AG09309 (cell line): ENCODE measurements at regions not wholly inside any gene's neighbourhood (a gene's known extent, or its start where the extent isn't known, plus 50 kb on each side); places are given as distances from the start of the nearest gene placed in this dataset.

ENCODE experiments used
- DNase-seq: peaks from one replicate; pipeline ENCODE4 v3.0.0-alpha.2; 2010; ENCODE audit warnings: low read depth
- H3K4me3 ChIP-seq: 2 replicates; pipeline ENCODE4 v1.5.1; 2011; ENCODE audit warnings: mild to moderate bottlenecking, low read depth, low read length, moderate library complexity; ENCODE audit not compliant: control insufficient read depth
- TF ChIP-seq, protein P1 (sequence below): IDR thresholded peaks from 2 replicates; pipeline ENCODE4 v1.5.1; 2011; ENCODE audit warnings: mild to moderate bottlenecking, low read depth, low read length, inconsistent platforms; ENCODE audit not compliant: insufficient read depth, control insufficient read depth; ENCODE audit errors: missing control alignments

DNA sequence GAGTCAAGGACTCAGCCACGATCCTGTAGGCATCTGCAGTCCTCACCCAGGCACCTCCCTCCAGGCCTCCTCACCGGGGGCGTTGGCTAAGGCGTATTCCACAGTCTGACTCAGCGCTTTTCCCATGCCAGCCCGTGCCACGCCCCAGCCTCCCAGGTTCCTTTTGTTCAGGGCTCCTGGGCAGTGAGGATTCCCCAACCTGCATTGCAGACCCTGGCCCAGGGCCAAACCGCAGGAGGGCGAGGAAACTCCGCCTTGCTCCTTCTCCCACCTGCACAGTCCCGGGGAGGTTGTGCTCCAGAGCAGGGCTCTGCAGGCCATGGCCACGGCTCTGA is 202.8 kb upstream of the CST7 start:
- TF ChIP-seq, protein P1, sequence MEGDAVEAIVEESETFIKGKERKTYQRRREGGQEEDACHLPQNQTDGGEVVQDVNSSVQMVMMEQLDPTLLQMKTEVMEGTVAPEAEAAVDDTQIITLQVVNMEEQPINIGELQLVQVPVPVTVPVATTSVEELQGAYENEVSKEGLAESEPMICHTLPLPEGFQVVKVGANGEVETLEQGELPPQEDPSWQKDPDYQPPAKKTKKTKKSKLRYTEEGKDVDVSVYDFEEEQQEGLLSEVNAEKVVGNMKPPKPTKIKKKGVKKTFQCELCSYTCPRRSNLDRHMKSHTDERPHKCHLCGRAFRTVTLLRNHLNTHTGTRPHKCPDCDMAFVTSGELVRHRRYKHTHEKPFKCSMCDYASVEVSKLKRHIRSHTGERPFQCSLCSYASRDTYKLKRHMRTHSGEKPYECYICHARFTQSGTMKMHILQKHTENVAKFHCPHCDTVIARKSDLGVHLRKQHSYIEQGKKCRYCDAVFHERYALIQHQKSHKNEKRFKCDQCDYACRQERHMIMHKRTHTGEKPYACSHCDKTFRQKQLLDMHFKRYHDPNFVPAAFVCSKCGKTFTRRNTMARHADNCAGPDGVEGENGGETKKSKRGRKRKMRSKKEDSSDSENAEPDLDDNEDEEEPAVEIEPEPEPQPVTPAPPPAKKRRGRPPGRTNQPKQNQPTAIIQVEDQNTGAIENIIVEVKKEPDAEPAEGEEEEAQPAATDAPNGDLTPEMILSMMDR, result no peak
- no peak for DNase-seq
- no peak overlapping the region for H3K4me3 ChIP-seq

DNA sequence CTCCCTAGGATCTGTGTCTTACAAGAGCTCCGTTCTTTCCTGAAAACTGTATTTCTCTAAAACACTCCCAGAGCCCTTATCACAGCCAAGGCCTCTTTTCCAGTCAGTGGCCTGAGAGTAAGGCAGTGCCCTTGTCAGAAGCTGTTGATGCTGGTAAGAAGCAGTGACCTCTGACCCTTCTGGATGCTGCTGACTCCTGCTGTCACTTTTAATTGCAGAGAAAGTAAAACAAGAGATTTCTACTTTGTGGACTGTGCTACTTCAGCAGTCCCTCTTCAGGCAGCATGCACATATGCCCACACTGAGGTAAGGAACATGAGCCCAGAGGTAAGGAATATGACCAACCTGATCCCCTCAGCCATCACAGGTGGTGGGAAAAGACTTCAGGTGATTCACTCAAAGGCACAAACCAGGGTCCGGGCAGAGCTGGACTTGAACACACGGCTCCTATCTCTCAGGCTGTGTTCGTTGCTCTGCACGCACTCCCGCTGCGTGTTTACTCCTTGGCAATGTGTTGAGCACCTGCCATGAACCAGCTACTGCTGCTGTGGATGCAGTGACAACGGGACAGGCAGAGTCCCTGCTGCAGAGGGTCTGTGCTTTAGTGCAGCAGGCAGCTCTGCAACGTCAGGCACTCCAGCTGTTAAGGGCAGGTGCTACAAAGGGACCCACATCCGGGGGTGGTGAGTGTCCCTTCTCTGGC is 201.9 kb upstream of the CST7 start:
- no peak for DNase-seq
- TF ChIP-seq, protein P1, result no peak
- no peak overlapping the region for H3K4me3 ChIP-seq

DNA sequence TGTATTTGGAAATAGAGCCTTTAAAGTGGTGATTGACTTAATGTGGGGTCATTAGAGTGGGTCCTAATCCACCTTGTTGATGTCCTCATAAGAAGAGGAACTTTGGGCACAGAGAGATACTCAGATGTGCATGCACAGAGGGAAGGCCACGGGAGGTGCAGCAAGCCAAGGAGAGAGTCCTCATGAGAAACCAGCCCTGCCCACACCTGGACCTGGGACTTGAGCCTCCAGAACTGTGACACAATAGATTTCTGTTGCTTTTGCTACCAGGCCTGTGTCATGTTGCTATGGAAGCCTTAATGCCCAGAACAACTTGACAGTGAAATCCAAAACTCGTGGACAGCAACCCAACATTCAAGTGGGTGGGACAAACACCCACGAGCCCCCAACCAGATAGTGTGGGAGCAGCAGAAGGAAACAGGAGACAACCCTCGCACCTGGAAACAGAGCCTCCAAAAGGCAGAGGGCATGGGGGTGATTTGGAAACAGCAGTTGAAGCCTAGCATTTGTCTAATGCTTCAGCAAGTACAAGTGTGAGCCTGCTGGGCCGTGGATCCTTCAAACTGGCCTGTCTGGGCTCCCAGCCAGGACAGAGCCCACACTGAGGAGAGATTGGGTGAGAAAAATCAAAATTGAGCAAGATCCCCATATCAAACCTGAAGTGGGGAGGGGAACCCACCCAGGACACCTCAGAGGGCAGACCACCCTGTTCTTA is 201.0 kb upstream of the CST7 start:
- H3K4me3 ChIP-seq, result no peak overlapping the region
- TF ChIP-seq, protein P1, result no peak
- no peak for DNase-seq

DNA sequence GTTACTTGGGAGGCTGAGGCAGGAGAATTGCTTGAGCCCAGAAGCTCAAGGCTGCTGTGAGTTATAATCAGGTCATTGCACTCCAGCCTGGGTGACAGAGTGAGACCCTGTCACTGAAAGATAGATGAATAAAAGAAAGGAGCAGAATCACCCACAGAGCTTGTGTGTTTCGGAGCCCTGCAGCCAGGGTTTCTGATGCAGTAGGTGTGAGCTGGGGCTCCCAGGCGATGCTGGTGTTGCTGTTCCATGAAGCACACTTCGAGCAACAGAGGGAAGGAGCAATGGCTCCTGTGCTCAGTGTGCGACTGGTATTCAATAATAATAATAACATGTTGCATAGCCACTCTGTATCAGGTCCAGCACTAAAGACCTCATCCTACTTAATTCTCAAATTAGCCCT is 197.5 kb upstream of the CST7 start:
- DNase-seq, result no peak
- no peak overlapping the region for H3K4me3 ChIP-seq
- TF ChIP-seq, protein P1, result no peak

DNA sequence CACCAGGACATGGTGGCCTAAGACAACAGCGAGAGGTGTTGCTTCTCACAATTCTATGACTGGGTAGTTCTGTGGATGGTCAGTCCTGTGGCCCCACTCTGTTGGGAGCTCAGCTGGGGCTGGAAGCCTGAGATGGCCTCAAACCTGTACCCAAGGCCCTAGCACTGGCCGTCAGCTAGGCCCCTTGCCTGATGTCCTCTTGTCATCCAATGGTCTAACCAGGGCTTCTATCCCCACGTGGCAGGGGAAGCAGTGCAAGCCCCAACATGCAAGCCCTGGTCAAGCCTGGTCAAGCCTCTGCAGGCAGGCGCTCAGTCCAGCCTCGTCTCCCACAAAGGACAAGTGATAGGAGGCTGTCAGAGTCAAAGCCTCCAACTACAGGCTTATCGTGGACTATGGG is 196.5 kb upstream of the CST7 start:
- TF ChIP-seq, protein P1, result no peak
- no peak for DNase-seq

DNA sequence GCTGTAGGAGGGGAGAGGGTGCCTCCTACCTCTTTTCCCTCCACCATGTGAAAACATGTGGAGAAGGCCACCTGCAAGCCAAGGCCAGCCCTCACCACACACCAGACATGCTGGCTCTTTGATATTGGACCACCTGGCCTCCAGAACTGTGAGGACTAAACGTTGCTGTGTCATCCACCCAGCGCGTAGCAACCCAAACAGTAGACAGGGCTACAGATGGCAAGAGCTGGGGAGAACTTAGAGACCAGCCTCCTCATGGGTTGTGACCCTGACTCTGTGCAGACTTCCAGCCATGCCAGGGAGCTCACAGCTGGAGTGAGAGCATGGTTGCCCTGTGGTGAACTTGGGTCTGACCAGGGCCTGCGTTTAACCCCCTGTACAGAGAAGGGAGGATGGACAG is 195.9 kb upstream of the CST7 start:
- H3K4me3 ChIP-seq, result no peak overlapping the region
- TF ChIP-seq, protein P1, result no peak
- no peak for DNase-seq

More for the DNA sequence above, 196.5 kb upstream of the CST7 start:
- no peak overlapping the region for H3K4me3 ChIP-seq
